KMS-11 (cell line): ENCODE measurements at regions not wholly inside any gene's neighbourhood (a gene's known extent, or its start where the extent isn't known, plus 50 kb on each side); places are given as distances from the start of the nearest gene placed in this dataset.
"Not testable (repeated sequence)": the region's sequence is repeated elsewhere in the genome, so short reads cannot be mapped to it uniquely, and the experiment has no call there.

ENCODE experiments used
- H2AFZ ChIP-seq: fragments of 200-600 bp; sonication (generic); 2 replicates; pipeline ENCODE4 v1.6.1; 2016; ENCODE audit warnings: antibody characterized with exemption, mixed run types, low read depth
- H3K27ac ChIP-seq: fragments of 200-600 bp; sonication (generic); 2 replicates; pipeline ENCODE4 v1.6.1; 2016; ENCODE audit warnings: mild to moderate bottlenecking, mixed run types
- H3K27me3 ChIP-seq: fragments of 200-600 bp; sonication (generic); 2 replicates; pipeline ENCODE4 v1.6.1; 2017; ENCODE audit warnings: mild to moderate bottlenecking, low read depth, mixed run types, moderate library complexity; ENCODE audit not compliant: insufficient read depth
- H3K36me3 ChIP-seq: fragments of 200-600 bp; sonication (generic); 2 replicates; pipeline ENCODE4 v1.6.1; 2017; ENCODE audit warnings: mild to moderate bottlenecking, mixed run types; ENCODE audit not compliant: insufficient read depth
- H3K4me1 ChIP-seq: fragments of 200-600 bp; sonication (generic); 2 replicates; pipeline ENCODE4 v1.6.1; 2016; ENCODE audit warnings: mild to moderate bottlenecking, low read depth, mixed run types; ENCODE audit not compliant: poor library complexity, severe bottlenecking
- H3K4me2 ChIP-seq: fragments of 200-600 bp; sonication (generic); 2 replicates; pipeline ENCODE4 v1.7.0; 2016; ENCODE audit warnings: mild to moderate bottlenecking, mixed run types
- H3K4me3 ChIP-seq: fragments of 200-600 bp; sonication (generic); IDR thresholded peaks from 2 replicates; pipeline ENCODE4 v1.6.1; 2017; ENCODE audit warnings: low read depth, low read length, mixed read lengths; ENCODE audit not compliant: insufficient read depth
- H3K79me2 ChIP-seq: fragments of 200-600 bp; sonication (generic); 2 replicates; pipeline ENCODE4 v1.6.1; 2016; ENCODE audit warnings: low read depth, mixed run types; ENCODE audit not compliant: insufficient read depth
- H3K9ac ChIP-seq: fragments of 200-600 bp; sonication (generic); 2 replicates; pipeline ENCODE4 v1.6.1; 2016; ENCODE audit warnings: mild to moderate bottlenecking, mixed run types
- H4K20me1 ChIP-seq: fragments of 200-600 bp; sonication (generic); 2 replicates; pipeline ENCODE4 v1.6.1; 2016; ENCODE audit warnings: mild to moderate bottlenecking, mixed run types; ENCODE audit not compliant: insufficient read depth
- CTCF ChIP-seq: fragments of 200-600 bp; sonication (generic); conservative IDR thresholded peaks from 2 replicates; pipeline ENCODE4 v1.6.1; 2017; ENCODE audit warnings: low read depth, mild to moderate bottlenecking, antibody characterized with exemption, low read length, moderate library complexity, mixed read lengths

- no peak overlapping the region for H2AFZ ChIP-seq
- no peaks in the 10 kb centered on the region for H4K20me1 ChIP-seq
- H3K79me2 ChIP-seq: no peaks in the 10 kb centered on the region
- H3K27ac ChIP-seq: no peak overlapping the region
- H3K4me3 ChIP-seq: no peak overlapping the region
- H3K27me3 ChIP-seq: no peaks in the 10 kb centered on the region
- H3K4me2 ChIP-seq: no peak overlapping the region
- H3K9ac ChIP-seq: no peak overlapping the region
- no peaks in the 10 kb centered on the region for H3K36me3 ChIP-seq
- no peak for TF ChIP-seq CTCF
- no peaks in the 10 kb centered on the region for H3K4me1 ChIP-seq
These were observed 445.0 kb upstream of the B3GAT1 start for GRCh38 chr11:134857035-134857434.

GRCh38 chr11:134856056-134856971 is 444.3 kb upstream of the B3GAT1 start:
- Histone ChIP-seq H3K4me2 (no peak overlapping the region), H4K20me1 (no peaks in the 10 kb centered on the region), H3K79me2 (no peaks in the 10 kb centered on the region), H3K9ac (no peak overlapping the region), H3K27me3 (no peaks in the 10 kb centered on the region), H3K36me3 (no peaks in the 10 kb centered on the region), H2AFZ (no peak overlapping the region), H3K4me1 (no peaks in the 10 kb centered on the region), H3K27ac (no peak overlapping the region), H3K4me3 (no peak overlapping the region)
- no peak for TF ChIP-seq CTCF

- Histone ChIP-seq H3K27ac (no peak overlapping the region), H3K27me3 (no peaks in the 10 kb centered on the region), H4K20me1 (no peaks in the 10 kb centered on the region)
These were observed 442.2 kb upstream of the B3GAT1 start for GRCh38 chr11:134853992-134854991.

GRCh38 chr11:134851503-134852224 is 439.6 kb upstream of the B3GAT1 start:
- not testable (repeated sequence) for H3K4me1 ChIP-seq, H3K4me3 ChIP-seq, H3K27me3 ChIP-seq, H3K9ac ChIP-seq, H2AFZ ChIP-seq, H3K79me2 ChIP-seq, H3K4me2 ChIP-seq, H3K27ac ChIP-seq, H3K36me3 ChIP-seq, H4K20me1 ChIP-seq

More at GRCh38 chr11:134853992-134854991, 442.2 kb upstream of the B3GAT1 start:
- Histone ChIP-seq H2AFZ (no peak overlapping the region), H3K4me3 (no peak overlapping the region), H3K9ac (no peak overlapping the region), H3K36me3 (no peaks in the 10 kb centered on the region), H3K79me2 (no peaks in the 10 kb centered on the region), H3K4me2 (no peak overlapping the region), H3K4me1 (no peaks in the 10 kb centered on the region)
- TF ChIP-seq CTCF: no peak
